ENCODE measurements at regions not wholly inside any gene's neighbourhood (a gene's known extent, or its start where the extent isn't known, plus 50 kb on each side); places are given as distances from the start of the nearest gene placed in this dataset.

GRCh38 chr10:62506371-62506770, 132.2 kb downstream of the ZNF365 start:
- Histone ChIP-seq H3K4me3 (no peak overlapping the region), H3K27me3 (replicated peaks in 1 of 7) (no peaks in the 10 kb centered on the region), H3K27ac (no peak overlapping the region), H3K36me3 (no peaks in the 10 kb centered on the region), H3K9me3 (no peaks in the 10 kb centered on the region), H3K4me1 (peaks cover 0 to 14% (median 0%) of the 10 kb centered on the region in 6 donors)
- TF ChIP-seq POLR2AphosphoS5 (IDR thresholded peaks at IDR 0.05) (no peak), POLR2A (IDR thresholded peaks at IDR 0.05) (no peak), CTCF (IDR thresholded peaks at IDR 0.05 in 8 of 11, conservative IDR thresholded peaks at IDR 0.05 in 3 of 11) (no peak)
- 29 to 53% (median 36%) methylated on average over 3 of the region's 3 CpGs for WGBS, 5 donors
- DNase-seq = no peak
- intact Hi-C loops (cut with DNase I; ENCODE audit: low total_unique reads) = no loop called here

- Histone ChIP-seq H3K36me3 (no peaks in the 10 kb centered on the region), H3K27ac (no peak overlapping the region), H3K4me1 (peaks cover 0 to 9% (median 0%) of the 10 kb centered on the region in 6 donors), H3K27me3 (replicated peaks in 1 of 7) (no peaks in the 10 kb centered on the region), H3K4me3 (no peak overlapping the region), H3K9me3 (no peaks in the 10 kb centered on the region)
- no peak for DNase-seq
- 90 to 98% (median 93%) methylated on average over 3 of the region's 3 CpGs for WGBS, 5 donors
- TF ChIP-seq POLR2AphosphoS5 (IDR thresholded peaks at IDR 0.05) (no peak), POLR2A (IDR thresholded peaks at IDR 0.05) (no peak), CTCF (IDR thresholded peaks at IDR 0.05 in 8 of 11, conservative IDR thresholded peaks at IDR 0.05 in 3 of 11) (no peak)
- intact Hi-C loops (cut with DNase I; ENCODE audit: low total_unique reads) = no loop called here
Measured at GRCh38 chr10:62511238-62511637, 137.1 kb downstream of the ZNF365 start.

GRCh38 chr10:62511656-62512055, 137.5 kb downstream of the ZNF365 start:
- Histone ChIP-seq H3K27me3 (replicated peaks in 1 of 7) (no peaks in the 10 kb centered on the region), H3K36me3 (no peaks in the 10 kb centered on the region), H3K9me3 (no peaks in the 10 kb centered on the region), H3K4me3 (no peak overlapping the region), H3K27ac (no peak overlapping the region), H3K4me1 (peaks cover 0 to 5% (median 0%) of the 10 kb centered on the region in 6 donors)
- WGBS, 5 donors = 64 to 84% (median 71%) methylated on average over 2 of the region's 2 CpGs
- intact Hi-C loops (cut with DNase I; ENCODE audit: low total_unique reads) = no loop called here
- no peak for DNase-seq
- no peak for TF ChIP-seq POLR2A (IDR thresholded peaks at IDR 0.05)
- no peak for TF ChIP-seq POLR2AphosphoS5 (IDR thresholded peaks at IDR 0.05)
- TF ChIP-seq CTCF (IDR thresholded peaks at IDR 0.05 in 8 of 11, conservative IDR thresholded peaks at IDR 0.05 in 3 of 11) = no peak

- Histone ChIP-seq H3K27me3 (replicated peaks in 1 of 7) (no peaks in the 10 kb centered on the region), H3K4me3 (no peak overlapping the region), H3K27ac (no peak overlapping the region), H3K36me3 (no peaks in the 10 kb centered on the region), H3K4me1 (no peaks in the 10 kb centered on the region), H3K9me3 (no peaks in the 10 kb centered on the region)
- DNase-seq = no peak
- intact Hi-C loops (cut with DNase I; ENCODE audit: low total_unique reads) = no loop called here
- TF ChIP-seq POLR2A (IDR thresholded peaks at IDR 0.05) (no peak), CTCF (IDR thresholded peaks at IDR 0.05 in 8 of 11, conservative IDR thresholded peaks at IDR 0.05 in 3 of 11) (no peak), POLR2AphosphoS5 (IDR thresholded peaks at IDR 0.05) (no peak)
- WGBS, 5 donors = 73 to 87% (median 85%) methylated on average over 5 of the region's 5 CpGs
Measured at GRCh38 chr10:62512732-62513475, 138.7 kb downstream of the ZNF365 start.

All from spleen (tissue), 11 donors.